ENCODE measurements at regions not wholly inside any gene's neighbourhood (a gene's known extent, or its start where the extent isn't known, plus 50 kb on each side); places are given as distances from the start of the nearest gene placed in this dataset.
"Not testable (repeated sequence)": the region's sequence is repeated elsewhere in the genome, so short reads cannot be mapped to it uniquely, and the experiment has no call there.

GRCh38 chr6:71360556-71361335 lies 72.1 kb downstream of the OGFRL1 start:
- TF ChIP-seq PATZ1 (CRISPR knock-in tag; IDR thresholded peaks at IDR 0.05; ENCODE audit: borderline replicate concordance); ISL1 (CRISPR knock-in tag; IDR thresholded peaks at IDR 0.05); RARB (CRISPR knock-in tag; IDR thresholded peaks at IDR 0.05); ARNTL (CRISPR knock-in tag; IDR thresholded peaks at IDR 0.05; ENCODE audit: borderline replicate concordance, low read depth): not testable (repeated sequence)

Measured in SK-N-SH treated with all-trans-retinoic acid at 6 μM for 48 hours (cell line).